Fibroblast of lung (primary cell): ENCODE measurements at regions not wholly inside any gene's neighbourhood (a gene's known extent, or its start where the extent isn't known, plus 50 kb on each side); places are given as distances from the start of the nearest gene placed in this dataset.

Experiments
- EZH2 ChIP-seq: IDR thresholded peaks from 2 replicates; pipeline ENCODE4 v1.5.1; 2012; ENCODE audit warnings: low read length, control low read depth, mild to moderate bottlenecking; ENCODE audit errors: missing control alignments
- TF ChIP-seq, protein P1 (sequence below), 2 donors: IDR thresholded peaks in 1 of 2; conservative IDR thresholded peaks in 1 of 2; 1 replicate in 1 of 2; 2 replicates in 1 of 2; pipeline ENCODE4 v1.5.1; 2011 to 2012; ENCODE audit warnings: low read length in 2 of 2, control low read depth in 1 of 2, inconsistent platforms in 1 of 2, low read depth in 1 of 2, mild to moderate bottlenecking in 1 of 2

DNA sequence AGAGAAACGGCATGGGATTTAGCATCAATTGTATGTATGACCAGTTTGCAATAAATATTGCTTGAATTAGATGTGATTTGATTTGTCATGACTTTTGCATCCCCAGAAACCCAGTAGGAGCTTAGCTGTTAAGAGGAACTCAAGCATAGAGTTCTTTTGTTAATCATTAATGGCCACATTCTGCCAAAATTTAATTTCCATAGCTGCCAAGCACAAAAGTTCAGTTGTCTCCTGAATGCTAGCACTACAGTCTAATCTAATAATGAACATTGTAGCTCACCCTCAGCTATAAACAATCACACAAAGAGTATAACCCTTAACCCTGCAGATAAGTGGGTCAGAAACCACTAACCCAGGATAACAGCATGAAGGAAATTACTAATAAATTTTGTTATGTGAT lies 169.8 kb upstream of the GRAMD2B start:
- no peak for TF ChIP-seq EZH2
- TF ChIP-seq, protein P1, sequence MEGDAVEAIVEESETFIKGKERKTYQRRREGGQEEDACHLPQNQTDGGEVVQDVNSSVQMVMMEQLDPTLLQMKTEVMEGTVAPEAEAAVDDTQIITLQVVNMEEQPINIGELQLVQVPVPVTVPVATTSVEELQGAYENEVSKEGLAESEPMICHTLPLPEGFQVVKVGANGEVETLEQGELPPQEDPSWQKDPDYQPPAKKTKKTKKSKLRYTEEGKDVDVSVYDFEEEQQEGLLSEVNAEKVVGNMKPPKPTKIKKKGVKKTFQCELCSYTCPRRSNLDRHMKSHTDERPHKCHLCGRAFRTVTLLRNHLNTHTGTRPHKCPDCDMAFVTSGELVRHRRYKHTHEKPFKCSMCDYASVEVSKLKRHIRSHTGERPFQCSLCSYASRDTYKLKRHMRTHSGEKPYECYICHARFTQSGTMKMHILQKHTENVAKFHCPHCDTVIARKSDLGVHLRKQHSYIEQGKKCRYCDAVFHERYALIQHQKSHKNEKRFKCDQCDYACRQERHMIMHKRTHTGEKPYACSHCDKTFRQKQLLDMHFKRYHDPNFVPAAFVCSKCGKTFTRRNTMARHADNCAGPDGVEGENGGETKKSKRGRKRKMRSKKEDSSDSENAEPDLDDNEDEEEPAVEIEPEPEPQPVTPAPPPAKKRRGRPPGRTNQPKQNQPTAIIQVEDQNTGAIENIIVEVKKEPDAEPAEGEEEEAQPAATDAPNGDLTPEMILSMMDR (conservative IDR thresholded peaks at IDR 0.05 in 1 of 2, IDR thresholded peaks at IDR 0.05 in 1 of 2; ENCODE audit: low read depth in 1 of 2, low read length in 2 of 2): no peak
